ENCODE measurements at regions not wholly inside any gene's neighbourhood (a gene's known extent, or its start where the extent isn't known, plus 50 kb on each side); places are given as distances from the start of the nearest gene placed in this dataset.

- DNase-seq = no peak
Measured at GRCh38 chr2:39514825-39515224, 77.7 kb upstream of the MAP4K3 start.

- no peak for DNase-seq
Measured at GRCh38 chr2:39515273-39515896, 78.3 kb upstream of the MAP4K3 start.

GRCh38 chr2:39515897-39516346 is 78.8 kb upstream of the MAP4K3 start:
- DNase-seq = no peak

- DNase-seq = peak; percentile 41
Measured at GRCh38 chr2:39516347-39517101, 79.4 kb upstream of the MAP4K3 start.

GRCh38 chr2:39517102-39517436 is 80.0 kb upstream of the MAP4K3 start:
- DNase-seq = no peak

GRCh38 chr2:39517622-39518021 is 80.5 kb upstream of the MAP4K3 start:
- DNase-seq = no peak

- DNase-seq = no peak
Measured at GRCh38 chr2:39519886-39520285, 82.8 kb upstream of the MAP4K3 start.

GRCh38 chr2:39521876-39522517 is 84.9 kb upstream of the MAP4K3 start:
- no peak for DNase-seq

- DNase-seq = no peak
Measured at GRCh38 chr2:39522518-39522877, 85.4 kb upstream of the MAP4K3 start.

GRCh38 chr2:39523308-39524044 is 86.4 kb upstream of the MAP4K3 start:
- DNase-seq = no peak

GRCh38 chr2:39524061-39524460 is 87.0 kb upstream of the MAP4K3 start:
- no peak for DNase-seq

GRCh38 chr2:39524756-39525635 is 87.9 kb upstream of the MAP4K3 start:
- DNase-seq = no peak

- no peak for DNase-seq
Measured at GRCh38 chr2:39525636-39526412, 88.7 kb upstream of the MAP4K3 start.

- no peak for DNase-seq
Measured at GRCh38 chr2:39528701-39529100, 91.6 kb upstream of the MAP4K3 start.

GRCh38 chr2:39529836-39530235 is 92.8 kb upstream of the MAP4K3 start:
- DNase-seq = no peak

- DNase-seq = no peak
Measured at GRCh38 chr2:39530411-39530866, 93.4 kb upstream of the MAP4K3 start.

- DNase-seq = no peak
Measured at GRCh38 chr2:39531220-39531777, 94.2 kb upstream of the MAP4K3 start.

GRCh38 chr2:39532933-39533332 is 95.8 kb upstream of the MAP4K3 start:
- no peak for DNase-seq

GRCh38 chr2:39534095-39534711 is 97.1 kb upstream of the MAP4K3 start:
- DNase-seq = no peak

- no peak for DNase-seq
Measured at GRCh38 chr2:39535636-39536185, 98.6 kb upstream of the MAP4K3 start.

GRCh38 chr2:39537150-39537549 is 100.1 kb upstream of the MAP4K3 start:
- DNase-seq = no peak
